ENCODE measurements at regions not wholly inside any gene's neighbourhood (a gene's known extent, or its start where the extent isn't known, plus 50 kb on each side); places are given as distances from the start of the nearest gene placed in this dataset.
"Not testable (repeated sequence)": the region's sequence is repeated elsewhere in the genome, so short reads cannot be mapped to it uniquely, and the experiment has no call there.

DNA sequence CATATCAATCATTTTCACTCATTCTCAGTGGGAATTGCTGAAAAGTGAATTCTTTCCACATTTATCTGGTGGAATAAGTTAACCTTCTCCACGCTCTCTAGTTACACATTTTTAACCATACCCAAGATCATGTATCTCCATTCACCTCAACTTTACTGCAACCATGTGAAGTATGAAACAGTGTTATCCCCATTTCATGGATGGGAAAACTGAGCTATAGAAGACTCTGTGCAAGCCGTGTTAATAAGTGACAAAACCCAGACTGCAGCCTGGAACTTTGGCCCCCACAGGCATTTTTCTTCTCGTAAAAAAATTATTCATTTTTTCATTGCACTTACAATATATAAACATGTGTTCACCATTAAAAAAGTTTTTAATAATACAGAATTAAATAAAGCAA, 82.4 kb upstream of the CCND2 start:
- no peak for DNase-seq

- no peak for DNase-seq
Measured at GRCh38 chr12:4190366-4191063, 83.0 kb upstream of the CCND2 start.

- DNase-seq, result no peak
Measured at GRCh38 chr12:4189721-4190120, 83.8 kb upstream of the CCND2 start.

DNA sequence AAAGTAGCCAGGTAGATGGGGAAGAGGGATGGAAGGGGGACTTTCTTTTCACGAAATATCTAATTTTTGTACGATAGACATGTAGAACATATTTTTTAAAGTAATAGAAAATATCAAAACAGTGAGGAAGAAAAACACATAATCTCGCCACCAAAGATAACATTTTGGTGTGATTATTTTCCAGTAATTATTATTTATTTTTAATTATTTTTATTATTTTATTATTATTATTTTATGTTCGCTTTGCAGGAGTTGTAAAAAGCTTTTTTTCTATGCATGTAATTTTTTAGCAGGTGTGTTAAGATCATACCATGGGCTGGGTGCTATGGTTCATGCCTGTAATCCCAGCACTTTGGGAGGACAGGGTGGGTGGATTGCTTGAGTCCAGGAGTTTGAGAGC, 85.6 kb upstream of the CCND2 start:
- DNase-seq, result no peak

DNA sequence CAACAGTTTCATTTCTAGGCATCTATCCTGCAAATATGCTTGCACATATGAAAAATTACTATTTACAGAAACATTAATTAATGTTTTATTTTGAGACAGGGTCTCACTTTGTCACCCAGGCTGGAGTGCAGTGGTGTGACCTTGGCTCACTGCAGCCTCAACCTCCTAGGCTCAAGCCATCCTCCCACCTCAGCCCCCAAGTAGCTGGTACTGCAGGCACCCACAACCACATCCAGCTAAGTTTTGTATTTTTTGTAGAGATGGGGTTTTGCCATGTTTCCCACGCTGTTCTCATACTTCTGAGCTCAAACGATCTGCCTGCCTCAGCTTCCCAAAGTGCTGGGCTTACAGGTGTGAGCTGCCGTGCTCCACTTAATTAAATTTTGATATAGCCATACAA, 86.2 kb upstream of the CCND2 start:
- DNase-seq, result not testable (repeated sequence)

DNA sequence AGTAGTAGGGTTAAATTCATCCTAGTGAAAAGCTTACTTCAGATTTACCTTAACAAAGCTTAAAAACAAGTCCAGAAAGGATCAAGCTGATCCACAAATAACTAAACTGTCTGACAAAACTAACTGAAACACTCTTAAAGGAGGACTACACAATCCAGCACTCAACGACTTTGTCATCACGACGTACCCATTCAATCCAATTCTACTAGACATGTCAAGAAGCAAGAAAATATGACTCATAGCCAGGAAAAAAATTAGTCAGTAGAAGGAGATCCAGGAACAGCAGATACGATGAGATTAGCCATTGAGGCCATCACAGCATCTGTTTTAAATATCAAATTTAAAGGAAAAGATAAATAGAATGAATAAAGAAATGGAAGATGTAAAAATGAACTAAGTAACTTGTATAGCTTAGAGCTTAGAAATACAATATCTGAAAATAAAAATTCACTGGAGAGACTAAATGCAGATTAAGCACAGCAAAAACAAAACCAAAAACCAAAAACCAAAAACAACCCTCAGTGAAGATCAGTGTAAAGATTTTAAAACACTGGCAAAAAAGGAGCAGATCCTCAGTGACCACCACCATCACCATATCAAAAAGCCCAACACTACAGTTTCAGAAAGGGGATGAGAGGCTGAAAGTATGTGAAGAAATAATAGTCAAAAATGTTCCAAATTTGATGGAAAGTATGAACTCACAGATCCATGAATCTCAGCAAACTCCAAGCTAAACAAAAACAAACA, 95.0 kb upstream of the CCND2 start:
- no peak for DNase-seq

DNA sequence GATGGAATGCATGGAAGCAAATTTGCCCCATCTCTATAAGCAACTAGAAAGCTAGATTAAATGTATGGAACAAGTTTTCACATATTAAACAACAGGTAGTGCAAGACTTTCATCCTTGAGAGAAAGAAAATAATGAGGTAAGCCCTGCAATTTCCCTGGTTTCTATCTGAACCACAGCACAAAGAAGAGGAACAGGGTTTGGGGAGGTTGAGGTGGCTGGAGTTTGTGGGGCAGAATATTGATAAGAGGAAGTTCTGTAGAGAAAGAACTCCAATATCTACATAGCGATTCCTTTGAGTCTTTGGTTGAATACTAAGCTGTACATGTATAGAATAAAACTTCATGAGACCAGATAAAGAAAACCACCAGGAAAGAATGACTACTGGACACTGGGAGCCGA, 96.3 kb upstream of the CCND2 start:
- DNase-seq, result no peak

DNA sequence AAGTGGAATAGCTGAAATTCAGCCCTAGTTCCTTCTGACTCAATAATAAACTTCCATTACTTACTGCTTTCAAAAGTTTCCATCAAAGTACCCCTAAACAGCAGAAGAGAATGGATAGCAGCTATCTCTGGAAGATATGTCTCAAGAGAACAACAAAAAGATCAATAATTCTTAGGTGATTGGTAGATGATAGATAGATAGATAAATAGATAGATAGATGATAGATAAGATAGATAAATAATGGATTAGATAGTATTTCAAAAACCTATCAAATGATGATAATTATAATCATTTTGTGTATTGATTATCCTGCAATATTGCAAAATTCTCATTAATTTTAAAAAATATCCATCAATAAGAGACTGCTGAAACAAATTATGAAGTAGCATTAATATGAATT, 97.4 kb upstream of the CCND2 start:
- no peak for DNase-seq

DNA sequence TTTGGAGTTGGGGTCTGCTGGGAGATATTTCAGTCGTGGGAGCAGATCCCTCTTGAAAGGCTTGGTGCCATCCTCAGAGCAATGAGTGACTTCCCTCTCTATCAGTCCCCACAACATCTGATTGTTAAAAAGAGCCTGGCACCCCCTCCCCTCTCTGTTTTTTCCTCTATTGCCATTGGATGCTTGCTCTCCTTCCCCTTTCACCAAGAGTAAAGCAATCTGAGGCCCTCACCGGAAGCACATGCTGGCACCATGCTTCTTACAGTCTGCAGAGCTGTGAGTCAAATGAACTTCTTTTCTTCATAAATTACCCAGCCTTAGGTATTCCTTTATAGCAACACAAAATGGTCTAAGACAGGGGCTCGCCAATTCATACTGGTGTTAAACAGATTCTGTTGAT, 99.1 kb upstream of the CCND2 start:
- no peak for DNase-seq

DNA sequence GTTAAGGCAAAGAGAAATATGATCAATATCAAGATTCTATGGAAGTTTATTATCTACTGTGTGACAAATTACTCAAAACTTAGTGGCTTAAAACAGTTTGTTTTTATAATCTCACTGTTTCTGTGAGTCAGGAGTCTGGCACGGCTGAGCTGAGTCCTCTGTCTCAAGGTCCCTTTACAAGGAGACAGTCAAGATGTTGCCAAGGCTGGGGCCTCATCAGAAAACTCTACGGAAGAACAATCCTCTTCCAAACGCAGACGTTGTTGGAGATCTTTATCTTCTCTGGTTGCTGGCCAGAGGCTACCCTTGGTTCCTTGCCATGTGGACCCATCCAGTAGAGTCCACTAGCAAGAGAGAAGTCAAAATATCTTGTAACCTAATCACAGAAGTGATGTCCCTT, 100.6 kb upstream of the CCND2 start:
- DNase-seq, result no peak

DNA sequence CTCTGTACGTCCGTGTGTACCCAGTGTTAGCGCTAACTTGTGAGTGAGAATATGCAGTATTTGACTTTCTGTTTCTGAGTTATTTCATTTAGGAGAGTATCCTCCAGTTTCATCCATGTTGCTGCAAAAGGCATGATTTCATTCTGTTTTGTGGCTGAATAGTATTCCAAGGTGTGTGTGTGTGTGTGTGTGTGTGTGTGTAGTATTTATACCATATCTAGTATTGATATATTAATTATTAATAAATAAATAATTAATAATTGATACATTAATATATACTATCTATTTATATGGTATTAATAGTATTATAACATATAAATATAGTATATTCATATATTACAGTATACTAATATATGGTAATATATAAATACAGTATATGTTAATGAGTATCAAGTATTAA, 101.8 kb upstream of the CCND2 start:
- DNase-seq, result no peak

GRCh38 chr12:4169959-4170358, 103.6 kb upstream of the CCND2 start:
- no peak for DNase-seq

DNA sequence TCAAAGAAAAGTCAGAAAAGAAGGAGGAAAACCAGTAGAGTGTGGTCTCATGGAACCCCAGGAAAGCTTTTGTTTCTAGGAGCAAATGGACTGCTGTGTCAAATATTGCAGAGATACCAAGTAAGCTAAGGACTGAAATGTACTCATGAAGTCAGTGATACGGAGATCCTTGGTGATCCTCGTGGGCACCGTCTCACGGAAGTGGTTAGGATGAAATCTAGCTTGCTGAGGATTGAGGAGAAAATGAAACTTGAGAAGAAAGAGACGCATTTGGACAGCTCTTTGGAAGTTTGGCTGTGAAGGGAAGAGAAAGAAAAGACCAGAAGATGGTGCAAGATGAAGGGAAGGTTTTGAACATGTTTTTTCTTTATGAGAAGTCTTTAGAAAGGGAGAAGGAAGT, 104.0 kb upstream of the CCND2 start:
- DNase-seq, result no peak

- no peak for DNase-seq
Measured at GRCh38 chr12:4168036-4168435, 105.5 kb upstream of the CCND2 start.

DNA sequence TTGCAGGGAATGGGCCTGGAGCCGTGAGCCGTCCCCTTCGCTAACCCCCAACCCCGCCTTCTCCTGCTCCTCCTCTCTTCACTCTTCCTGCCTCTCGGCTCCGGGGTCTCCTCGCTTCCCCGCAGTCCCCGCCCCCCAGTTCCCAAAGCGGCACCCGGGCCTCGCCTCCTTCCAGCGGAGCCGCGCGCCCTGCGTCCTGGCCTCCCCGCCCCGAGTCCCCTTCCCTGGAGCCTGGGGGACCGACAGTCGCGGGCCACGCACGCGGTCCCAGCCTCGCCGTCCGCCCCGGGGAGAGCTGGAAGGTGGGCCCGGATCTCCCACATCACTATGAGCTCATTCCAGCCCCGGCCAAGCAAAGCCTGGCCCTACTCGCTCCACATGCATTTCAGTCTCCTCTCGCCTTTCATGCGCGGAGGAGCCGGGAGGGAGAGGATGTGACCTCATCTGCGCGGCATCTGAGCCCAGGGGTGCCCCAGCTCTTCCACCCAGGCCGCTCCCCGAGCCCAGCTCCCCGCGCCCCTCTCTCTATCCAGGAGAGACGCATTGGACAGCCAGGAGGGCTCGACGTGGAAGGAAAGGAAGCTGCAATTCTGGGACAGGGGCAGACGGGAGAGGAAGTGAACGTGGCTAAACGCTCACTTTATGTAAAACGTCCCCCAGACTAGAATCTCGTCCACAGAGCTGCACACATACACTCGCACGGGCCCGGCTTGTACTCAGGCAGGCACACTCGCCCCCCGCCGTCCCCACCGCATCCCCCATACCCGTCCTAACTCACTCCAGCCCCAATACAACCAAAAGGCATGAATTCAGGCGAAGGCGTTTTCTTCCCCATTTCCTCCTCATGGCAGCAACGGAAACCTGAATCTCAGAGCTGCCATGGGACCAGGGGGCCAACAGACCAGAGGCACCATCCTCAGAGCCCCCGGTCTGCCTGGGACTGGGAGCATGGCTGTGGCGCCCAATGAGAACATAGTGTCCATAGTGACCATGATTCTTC, 108.7 kb upstream of the CCND2 start:
- DNase-seq, result no peak

GRCh38 chr12:4164188-4164558, 109.4 kb upstream of the CCND2 start:
- DNase-seq, result no peak

DNA sequence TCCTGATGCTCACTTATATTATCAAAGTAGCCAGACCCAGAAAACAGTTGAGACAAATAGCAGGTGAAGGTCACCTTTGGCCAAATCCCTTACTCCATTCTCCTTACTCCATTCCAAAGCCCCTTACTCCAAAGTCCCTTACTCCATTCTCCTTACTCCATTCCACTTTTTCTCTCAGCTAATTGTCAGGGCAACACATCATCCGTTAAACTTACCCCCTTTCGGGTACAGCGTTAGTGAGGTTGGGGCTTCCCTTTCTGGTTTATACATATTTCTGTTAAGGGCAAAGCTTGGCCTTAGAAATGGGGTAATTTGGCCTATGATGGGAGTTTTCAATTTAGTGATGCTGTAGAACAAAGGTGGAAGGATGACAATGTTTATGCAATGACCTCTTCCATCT, 111.8 kb upstream of the CCND2 start:
- no peak for DNase-seq

DNA sequence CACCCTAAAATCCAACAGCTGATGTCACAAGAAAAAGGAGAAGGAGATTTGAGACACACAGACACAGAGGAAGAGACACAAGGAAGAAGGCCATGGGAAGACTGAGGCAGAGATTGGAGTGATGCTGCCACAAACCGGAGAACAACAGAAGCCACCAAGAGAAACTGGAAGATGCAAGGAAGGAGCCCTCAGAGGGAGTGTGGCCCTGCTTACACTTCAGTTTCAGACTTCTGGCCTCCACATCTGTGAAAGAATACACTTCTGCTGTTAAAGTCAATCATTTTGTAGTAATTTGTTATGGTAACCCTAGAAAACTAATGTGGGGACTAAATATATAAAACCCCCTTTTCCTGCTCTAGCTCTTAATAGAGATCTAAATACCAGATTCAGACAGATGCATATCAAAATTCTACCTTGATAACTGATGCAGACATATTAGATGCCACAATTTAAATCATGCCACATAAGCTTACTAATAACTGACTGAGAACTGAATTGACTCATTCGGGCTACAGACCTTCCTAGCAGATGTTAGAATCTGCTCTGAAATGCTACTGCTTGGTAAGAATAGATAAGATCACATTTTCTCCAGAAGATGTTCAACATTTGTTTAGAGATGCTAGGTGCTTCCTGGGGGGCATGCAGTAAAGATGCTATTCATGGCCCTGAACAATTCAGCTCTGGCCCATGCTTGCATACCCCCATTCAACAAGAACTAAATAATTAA, 113.1 kb upstream of the CCND2 start:
- no peak for DNase-seq

- DNase-seq, result no peak
Measured at GRCh38 chr12:4159851-4160250, 113.7 kb upstream of the CCND2 start.

DNA sequence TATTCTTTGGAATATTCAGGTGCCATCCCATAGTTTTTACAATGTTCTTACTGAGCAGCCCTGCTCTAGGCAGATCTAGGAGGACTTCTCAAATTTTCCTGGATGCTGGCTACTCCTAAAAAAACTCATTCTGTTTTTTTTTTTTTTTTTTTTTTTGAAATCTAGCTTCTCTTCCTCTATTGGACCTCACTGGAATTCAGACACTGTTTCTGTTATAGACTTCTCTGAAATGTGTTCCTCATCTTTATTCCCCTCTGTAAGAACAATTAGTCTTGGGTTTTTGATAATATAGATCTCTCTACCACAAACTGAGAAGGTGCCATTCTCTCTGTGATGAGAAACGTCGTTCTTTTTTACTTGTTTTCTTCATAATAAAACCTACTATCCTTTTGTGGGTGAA, 115.3 kb upstream of the CCND2 start:
- DNase-seq, result no peak

- no peak for DNase-seq
Measured at GRCh38 chr12:4157122-4157521, 116.4 kb upstream of the CCND2 start.

- DNase-seq, result no peak
Measured at GRCh38 chr12:4156317-4156716, 117.2 kb upstream of the CCND2 start.

DNA sequence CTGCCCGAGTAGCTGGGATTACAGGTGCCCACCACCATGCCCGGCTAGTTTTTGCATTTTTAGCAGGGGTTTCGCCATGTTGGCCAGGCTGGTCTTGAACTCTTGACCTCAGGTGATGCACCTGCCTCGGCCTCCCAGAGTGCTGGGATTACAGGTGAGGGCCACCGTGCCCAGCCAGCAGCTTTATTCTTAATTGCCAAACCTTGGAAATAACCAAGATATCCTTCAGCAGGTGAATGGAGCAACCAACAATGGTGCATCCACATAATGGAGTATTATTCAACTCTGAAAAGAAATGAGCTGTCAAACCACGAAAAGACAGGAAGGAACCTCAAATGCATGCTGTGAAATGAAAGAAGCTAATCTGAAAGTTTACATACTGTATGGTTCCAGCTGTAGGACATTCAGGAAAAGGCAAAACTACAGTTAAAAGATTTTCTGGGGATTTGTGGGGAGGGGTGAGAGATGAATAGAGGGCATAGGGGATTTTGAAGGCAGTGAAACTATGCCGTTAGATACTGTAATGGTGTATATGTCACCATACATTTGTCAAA, 118.8 kb upstream of the CCND2 start:
- DNase-seq, result no peak
